Omental fat pad (tissue), 3 donors: ENCODE measurements at regions not wholly inside any gene's neighbourhood (a gene's known extent, or its start where the extent isn't known, plus 50 kb on each side); places are given as distances from the start of the nearest gene placed in this dataset.

Experiments
- ATAC-seq: fragments of 150-250 bp; one replicate; pipeline ENCODE4 v1.9.1; 2016; ENCODE audit warnings: mild to moderate bottlenecking, moderate library complexity; ENCODE audit not compliant: low FRiP score
- DNase-seq: peaks from one replicate; pipeline ENCODE4 v3.0.0-alpha.2; 2019; ENCODE audit warnings: low spot score
- CTCF ChIP-seq, 3 donors: fragments of 450-650 bp; IDR thresholded peaks; one replicate each; pipeline ENCODE4 v1.5.1; 2016 to 2017; ENCODE audit warnings: antibody characterized with exemption in 3 of 3, mild to moderate bottlenecking in 3 of 3, moderate library complexity in 2 of 3

- no peak for ATAC-seq
- no peak for TF ChIP-seq CTCF (IDR thresholded peaks at IDR 0.05)
- DNase-seq = no peak
Measured at GRCh38 chr5:20656262-20656661, 668.3 kb upstream of the CDH18 start.

GRCh38 chr5:20655211-20655610 is 667.2 kb upstream of the CDH18 start:
- ATAC-seq (no peak), DNase-seq (no peak)
- TF ChIP-seq CTCF (IDR thresholded peaks at IDR 0.05) = no peak

- ATAC-seq (no peak), DNase-seq (no peak)
- no peak for TF ChIP-seq CTCF (IDR thresholded peaks at IDR 0.05)
Measured at GRCh38 chr5:20654746-20655145, 666.7 kb upstream of the CDH18 start.

GRCh38 chr5:20654033-20654432 is 666.0 kb upstream of the CDH18 start:
- DNase-seq (no peak), ATAC-seq (no peak)
- no peak for TF ChIP-seq CTCF (IDR thresholded peaks at IDR 0.05)

- ATAC-seq = no peak
- no peak for DNase-seq
Measured at GRCh38 chr5:20649966-20650365, 662.0 kb upstream of the CDH18 start.

GRCh38 chr5:20648981-20649380 is 661.0 kb upstream of the CDH18 start:
- DNase-seq (no peak), ATAC-seq (no peak)
- no peak for TF ChIP-seq CTCF (IDR thresholded peaks at IDR 0.05)

More at GRCh38 chr5:20649966-20650365, 662.0 kb upstream of the CDH18 start:
- TF ChIP-seq CTCF (IDR thresholded peaks at IDR 0.05) = no peak

GRCh38 chr5:20636686-20637085 is 648.7 kb upstream of the CDH18 start:
- no peak for DNase-seq
- no peak for ATAC-seq
- no peak for TF ChIP-seq CTCF (IDR thresholded peaks at IDR 0.05)
